ENCODE measurements at regions not wholly inside any gene's neighbourhood (a gene's known extent, or its start where the extent isn't known, plus 50 kb on each side); places are given as distances from the start of the nearest gene placed in this dataset.

DNA sequence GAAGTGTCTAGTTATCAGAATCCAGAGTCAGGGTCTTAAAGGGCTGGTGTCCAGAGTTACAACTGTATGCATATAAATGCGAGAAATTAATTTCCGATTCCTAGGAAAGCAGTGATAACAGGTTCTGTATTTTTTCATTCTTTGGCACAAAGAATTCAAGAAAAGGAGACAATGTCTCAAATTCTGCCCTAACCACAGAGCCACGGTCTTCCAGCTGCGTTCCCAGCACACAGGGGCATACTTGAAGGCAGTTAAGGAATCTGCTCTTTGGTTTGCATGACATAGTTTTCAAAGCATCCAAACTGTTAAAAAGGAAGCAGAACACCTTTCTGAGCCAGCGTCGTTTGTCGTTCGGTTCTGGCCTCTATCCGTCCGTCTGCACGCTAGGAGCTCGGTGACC lies 416.9 kb upstream of the MKI67 start:
- Histone ChIP-seq H3K27ac (ENCODE audit: low read depth in 1 of 2, low read length in 1 of 2) (no peak overlapping the region), H3K4me3 (no peak overlapping the region), H3K36me3 (ENCODE audit: control insufficient read depth in 4 of 4, insufficient read depth in 4 of 4, low read length in 4 of 4) (no peaks in the 10 kb centered on the region), H3K9me3 (ENCODE audit: control insufficient read depth in 4 of 4, insufficient read depth in 3 of 4, low read length in 3 of 4) (no peaks in the 10 kb centered on the region), H3K9ac (ENCODE audit: insufficient read depth in 1 of 2, low read length in 2 of 2) (no peak overlapping the region), H3K4me1 (ENCODE audit: control insufficient read depth in 5 of 5, insufficient read depth in 5 of 5, low read length in 5 of 5) (peaks cover 0 to 47% (median 6%) of the 10 kb centered on the region in 5 donors), H3K27me3 (ENCODE audit: control insufficient read depth in 3 of 3, insufficient read depth in 3 of 3, low read length in 2 of 3) (peaks cover 4 to 24% (median 13%) of the 10 kb centered on the region in 3 donors)
- TF ChIP-seq, protein P1, sequence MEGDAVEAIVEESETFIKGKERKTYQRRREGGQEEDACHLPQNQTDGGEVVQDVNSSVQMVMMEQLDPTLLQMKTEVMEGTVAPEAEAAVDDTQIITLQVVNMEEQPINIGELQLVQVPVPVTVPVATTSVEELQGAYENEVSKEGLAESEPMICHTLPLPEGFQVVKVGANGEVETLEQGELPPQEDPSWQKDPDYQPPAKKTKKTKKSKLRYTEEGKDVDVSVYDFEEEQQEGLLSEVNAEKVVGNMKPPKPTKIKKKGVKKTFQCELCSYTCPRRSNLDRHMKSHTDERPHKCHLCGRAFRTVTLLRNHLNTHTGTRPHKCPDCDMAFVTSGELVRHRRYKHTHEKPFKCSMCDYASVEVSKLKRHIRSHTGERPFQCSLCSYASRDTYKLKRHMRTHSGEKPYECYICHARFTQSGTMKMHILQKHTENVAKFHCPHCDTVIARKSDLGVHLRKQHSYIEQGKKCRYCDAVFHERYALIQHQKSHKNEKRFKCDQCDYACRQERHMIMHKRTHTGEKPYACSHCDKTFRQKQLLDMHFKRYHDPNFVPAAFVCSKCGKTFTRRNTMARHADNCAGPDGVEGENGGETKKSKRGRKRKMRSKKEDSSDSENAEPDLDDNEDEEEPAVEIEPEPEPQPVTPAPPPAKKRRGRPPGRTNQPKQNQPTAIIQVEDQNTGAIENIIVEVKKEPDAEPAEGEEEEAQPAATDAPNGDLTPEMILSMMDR (IDR thresholded peaks at IDR 0.05; ENCODE audit: control extremely low read depth, extremely low read depth) = no peak
- DNase-seq = no peak
- no peak for ATAC-seq (ENCODE audit: insufficient read depth, low FRiP score)
- 85 to 86% methylated on average over 12 of the region's 12 CpGs for WGBS, 2 donors

DNA sequence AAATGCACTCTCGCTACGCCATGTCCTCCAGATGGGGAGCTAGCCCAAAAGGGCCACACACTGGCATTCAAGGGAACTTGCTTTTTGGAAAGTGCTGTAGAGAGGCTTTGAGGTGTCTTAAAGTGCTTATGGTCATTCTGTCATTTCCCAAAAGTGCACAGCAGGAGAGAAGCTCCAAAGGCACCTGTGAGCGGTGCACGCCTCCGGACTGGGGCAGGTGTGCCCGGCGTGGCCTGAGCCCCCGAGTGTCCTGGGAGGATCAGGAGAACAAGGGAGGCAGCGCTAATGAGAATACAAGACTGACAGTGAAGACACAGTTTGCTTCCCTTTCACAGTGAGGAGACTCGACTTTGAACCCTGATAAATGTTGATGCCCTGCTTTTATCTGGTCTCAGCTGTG lies 419.0 kb upstream of the MKI67 start:
- no peak overlapping the region for H3K4me3 ChIP-seq
- ATAC-seq (ENCODE audit: insufficient read depth, low FRiP score) (no peak), DNase-seq (no peak)
- no peak overlapping the region for H3K9ac ChIP-seq (ENCODE audit: insufficient read depth in 1 of 2, low read length in 2 of 2)
- no peaks in the 10 kb centered on the region for H3K36me3 ChIP-seq (ENCODE audit: control insufficient read depth in 4 of 4, insufficient read depth in 4 of 4, low read length in 4 of 4)
- TF ChIP-seq, protein P1 (IDR thresholded peaks at IDR 0.05; ENCODE audit: control extremely low read depth, extremely low read depth) = no peak
- peaks cover 0 to 3% (median 0%) of the 10 kb centered on the region in 4 donors for H3K9me3 ChIP-seq (ENCODE audit: control insufficient read depth in 4 of 4, insufficient read depth in 3 of 4, low read length in 3 of 4)
- WGBS, 2 donors = 91 to 93% methylated on average over 10 of the region's 10 CpGs
- peaks cover 3 to 9% (median 6%) of the 10 kb centered on the region in 3 donors for H3K27me3 ChIP-seq (ENCODE audit: control insufficient read depth in 3 of 3, insufficient read depth in 3 of 3, low read length in 2 of 3)
- peaks cover 0 to 27% (median 4%) of the 10 kb centered on the region in 5 donors for H3K4me1 ChIP-seq (ENCODE audit: control insufficient read depth in 5 of 5, insufficient read depth in 5 of 5, low read length in 5 of 5)
- H3K27ac ChIP-seq (ENCODE audit: low read depth in 1 of 2, low read length in 1 of 2) = no peak overlapping the region

DNA sequence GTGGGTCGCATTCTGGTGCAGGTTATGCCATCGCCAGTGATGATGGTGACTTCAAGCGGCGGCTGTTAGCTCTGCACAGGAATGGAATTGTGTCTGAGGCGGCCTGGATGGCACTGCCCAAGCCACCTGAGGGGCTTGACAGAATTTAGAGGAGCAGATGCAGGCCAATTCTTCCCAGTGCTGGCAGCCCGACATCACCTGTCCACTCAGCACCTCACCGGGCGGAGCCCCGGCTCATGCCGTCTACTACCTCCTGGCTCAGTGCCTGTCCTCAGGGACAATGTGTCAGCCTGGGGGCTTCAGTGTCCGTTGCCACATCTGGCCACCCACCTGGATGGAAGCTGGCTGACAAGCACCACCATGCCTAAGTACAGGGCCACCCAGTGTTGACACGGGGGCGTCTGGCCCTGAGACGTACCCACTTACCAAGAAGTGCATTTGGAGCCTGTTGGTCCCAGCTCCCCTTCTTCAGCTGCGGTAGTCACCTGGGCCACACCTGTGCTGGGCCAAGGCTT lies 420.5 kb upstream of the MKI67 start:
- DNase-seq (no peak), ATAC-seq (ENCODE audit: insufficient read depth, low FRiP score) (no peak)
- Histone ChIP-seq H3K9me3 (ENCODE audit: control insufficient read depth in 4 of 4, insufficient read depth in 3 of 4, low read length in 3 of 4) (peaks cover 0 to 3% (median 0%) of the 10 kb centered on the region in 4 donors), H3K9ac (ENCODE audit: insufficient read depth in 1 of 2, low read length in 2 of 2) (no peak overlapping the region), H3K27me3 (ENCODE audit: control insufficient read depth in 3 of 3, insufficient read depth in 3 of 3, low read length in 2 of 3) (peaks cover 0 to 7% (median 3%) of the 10 kb centered on the region in 3 donors), H3K4me1 (ENCODE audit: control insufficient read depth in 5 of 5, insufficient read depth in 5 of 5, low read length in 5 of 5) (peaks cover 0 to 12% (median 0%) of the 10 kb centered on the region in 5 donors), H3K4me3 (no peak overlapping the region), H3K27ac (ENCODE audit: low read depth in 1 of 2, low read length in 1 of 2) (no peak overlapping the region), H3K36me3 (ENCODE audit: control insufficient read depth in 4 of 4, insufficient read depth in 4 of 4, low read length in 4 of 4) (no peaks in the 10 kb centered on the region)
- WGBS, 2 donors = 84 to 88% methylated on average over 15 of the region's 15 CpGs
- TF ChIP-seq, protein P1 (IDR thresholded peaks at IDR 0.05; ENCODE audit: control extremely low read depth, extremely low read depth) = no peak

DNA sequence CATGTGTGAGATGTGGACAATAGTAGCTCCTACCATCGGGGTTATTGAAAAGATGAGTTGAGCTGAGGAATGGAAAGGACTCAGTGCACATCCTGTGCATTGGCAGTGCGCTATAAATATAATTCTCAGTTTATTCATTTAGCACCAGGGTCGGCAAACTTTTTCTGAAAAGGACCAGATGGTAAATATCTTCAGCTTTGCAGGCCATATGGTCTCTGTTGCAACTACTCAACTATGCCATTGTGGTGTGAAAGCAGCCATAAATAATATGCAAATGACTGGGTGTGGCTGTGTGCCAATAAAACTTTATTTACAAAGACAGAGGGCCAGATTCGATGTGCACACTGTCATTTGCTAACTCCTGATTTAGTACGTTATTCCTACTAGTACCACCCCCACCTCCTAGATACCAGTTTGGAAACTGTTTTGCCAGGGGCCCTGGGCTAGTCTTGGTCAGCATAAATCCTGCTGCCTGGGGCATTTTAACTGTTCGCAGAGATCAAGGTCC lies 422.9 kb upstream of the MKI67 start:
- DNase-seq = peak; percentile 26 to 69 (median 60)
- 77 to 80% methylated on average over 6 of the region's 6 CpGs for WGBS, 2 donors

More for the DNA sequence above, 422.9 kb upstream of the MKI67 start:
- peaks cover 0 to 3% (median 1%) of the 10 kb centered on the region in 4 donors for H3K9me3 ChIP-seq (ENCODE audit: control insufficient read depth in 4 of 4, insufficient read depth in 3 of 4, low read length in 3 of 4)
- ATAC-seq (ENCODE audit: insufficient read depth, low FRiP score) = no peak
- peaks cover 0 to 3% (median 2%) of the 10 kb centered on the region in 3 donors for H3K27me3 ChIP-seq (ENCODE audit: control insufficient read depth in 3 of 3, insufficient read depth in 3 of 3, low read length in 2 of 3)
- H3K36me3 ChIP-seq (ENCODE audit: control insufficient read depth in 4 of 4, insufficient read depth in 4 of 4, low read length in 4 of 4) = no peaks in the 10 kb centered on the region
- H3K27ac ChIP-seq (ENCODE audit: low read depth in 1 of 2, low read length in 1 of 2) = no peak overlapping the region
- H3K4me3 ChIP-seq = no peak overlapping the region
- TF ChIP-seq, protein P1 (IDR thresholded peaks at IDR 0.05; ENCODE audit: control extremely low read depth, extremely low read depth) = no peak
- H3K9ac ChIP-seq (ENCODE audit: insufficient read depth in 1 of 2, low read length in 2 of 2) = no peak overlapping the region
- no peaks in the 10 kb centered on the region for H3K4me1 ChIP-seq (ENCODE audit: control insufficient read depth in 5 of 5, insufficient read depth in 5 of 5, low read length in 5 of 5)

Data from lung (tissue), 11 donors.